ELF-1 (cell line): ENCODE measurements at regions not wholly inside any gene's neighbourhood (a gene's known extent, or its start where the extent isn't known, plus 50 kb on each side); places are given as distances from the start of the nearest gene placed in this dataset.

Experiments
- DNase-seq: peaks from one replicate; pipeline ENCODE4 v3.0.0-alpha.2; 2016; ENCODE audit warnings: low read depth, low spot score

DNA sequence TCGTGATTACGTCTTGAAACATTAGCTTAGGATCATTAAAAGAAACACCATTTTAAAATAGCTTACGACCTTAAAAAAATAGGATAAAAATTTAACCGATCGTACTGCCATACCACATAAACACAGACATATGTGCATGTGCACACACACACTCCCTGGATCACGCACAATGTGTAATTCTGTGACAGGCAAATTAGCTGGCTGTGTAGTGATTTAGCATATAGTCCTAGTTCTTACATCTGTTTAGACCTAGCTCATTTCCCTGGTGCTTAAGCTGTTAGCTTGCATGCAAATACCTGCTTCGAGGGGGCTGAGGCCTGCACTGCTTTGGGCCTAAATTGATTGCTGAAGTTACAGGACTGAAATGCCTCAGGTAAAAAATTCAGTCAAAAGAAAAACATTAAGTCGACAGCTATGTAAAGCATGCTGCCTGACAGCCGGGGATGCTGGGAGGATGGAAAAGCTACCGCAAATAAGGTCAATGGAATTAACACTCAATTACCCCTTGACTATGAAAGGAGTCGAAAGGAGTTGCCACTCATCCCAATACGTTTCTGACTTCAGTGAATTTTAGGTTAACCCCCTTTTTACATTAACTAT lies 267.1 kb upstream of the FZD8 start:
- DNase-seq: peak; percentile 81

- no peak for DNase-seq
Measured at GRCh38 chr10:35908451-35908850, 266.4 kb upstream of the FZD8 start.

DNA sequence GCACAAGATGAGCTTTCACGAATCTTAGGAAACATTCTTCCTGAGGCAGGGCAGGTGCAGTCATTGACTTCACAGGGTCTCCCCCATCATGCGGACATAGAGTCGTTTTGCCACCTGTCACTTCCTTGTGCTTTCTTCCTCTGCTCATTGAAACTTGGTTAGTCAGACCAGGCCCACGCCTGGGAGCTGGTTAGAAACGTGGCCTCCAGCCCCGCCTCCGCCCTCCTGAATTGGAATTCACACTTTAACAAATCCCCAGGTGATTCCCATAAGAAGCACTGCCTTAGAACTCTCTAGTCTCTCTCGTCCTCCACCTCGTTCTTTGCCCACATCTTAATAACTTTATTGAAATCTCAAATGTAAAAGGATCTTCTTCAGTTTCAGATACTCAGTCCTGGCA lies 265.5 kb upstream of the FZD8 start:
- DNase-seq: peak; percentile 57

- no peak for DNase-seq
Measured at GRCh38 chr10:35906155-35906554, 264.1 kb upstream of the FZD8 start.

GRCh38 chr10:35903021-35903420 lies 260.9 kb upstream of the FZD8 start:
- DNase-seq: no peak

GRCh38 chr10:35898716-35899440 lies 256.8 kb upstream of the FZD8 start:
- no peak for DNase-seq

GRCh38 chr10:35896001-35896400 lies 253.9 kb upstream of the FZD8 start:
- no peak for DNase-seq

DNA sequence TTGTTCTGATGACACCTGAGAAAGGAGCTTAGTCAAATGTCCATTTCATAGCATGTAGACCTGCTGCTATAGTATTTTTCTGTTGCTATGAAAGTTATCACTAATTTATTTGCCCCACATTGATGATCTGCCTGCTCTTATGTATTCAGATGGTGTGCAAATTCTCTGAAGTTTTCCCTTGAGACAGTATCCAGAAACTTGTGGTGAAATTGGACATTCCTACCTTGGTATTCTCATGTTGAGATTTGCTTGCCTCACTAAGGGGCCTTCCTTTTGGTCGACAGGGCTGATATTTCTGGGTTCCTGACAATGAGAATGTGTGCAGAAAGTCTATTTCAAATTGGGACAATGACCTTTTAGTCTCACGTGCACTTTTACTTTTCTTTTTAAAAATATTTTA lies 253.2 kb upstream of the FZD8 start:
- DNase-seq: no peak

- no peak for DNase-seq
Measured at GRCh38 chr10:35892526-35892925, 250.4 kb upstream of the FZD8 start.

- no peak for DNase-seq
Measured at GRCh38 chr10:35890676-35891495, 248.8 kb upstream of the FZD8 start.

- peak; percentile 53 for DNase-seq
Measured at GRCh38 chr10:35889971-35890675, 248.0 kb upstream of the FZD8 start.

- DNase-seq: no peak
Measured at GRCh38 chr10:35889226-35889625, 247.1 kb upstream of the FZD8 start.

- DNase-seq: no peak
Measured at GRCh38 chr10:35888400-35888799, 246.3 kb upstream of the FZD8 start.

DNA sequence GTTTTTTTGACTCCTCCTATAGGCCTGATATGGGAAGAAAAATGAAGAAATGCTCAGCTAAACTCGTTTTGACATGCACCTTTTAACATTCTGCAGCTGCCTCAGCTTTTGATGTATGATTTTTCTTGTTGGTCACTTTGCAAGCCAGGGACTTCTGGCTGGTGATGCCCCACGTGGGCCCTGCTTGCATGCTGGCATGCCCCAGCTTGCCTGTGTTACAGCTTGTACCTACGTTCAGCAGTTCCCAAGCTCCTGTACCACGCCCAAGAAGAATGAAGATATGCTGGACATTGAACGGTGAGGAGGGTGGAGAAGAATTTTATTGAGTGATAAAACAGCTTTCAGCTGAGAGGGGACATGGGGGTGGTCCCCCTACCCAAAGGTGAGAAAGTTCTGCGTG lies 245.6 kb upstream of the FZD8 start:
- DNase-seq: no peak

DNA sequence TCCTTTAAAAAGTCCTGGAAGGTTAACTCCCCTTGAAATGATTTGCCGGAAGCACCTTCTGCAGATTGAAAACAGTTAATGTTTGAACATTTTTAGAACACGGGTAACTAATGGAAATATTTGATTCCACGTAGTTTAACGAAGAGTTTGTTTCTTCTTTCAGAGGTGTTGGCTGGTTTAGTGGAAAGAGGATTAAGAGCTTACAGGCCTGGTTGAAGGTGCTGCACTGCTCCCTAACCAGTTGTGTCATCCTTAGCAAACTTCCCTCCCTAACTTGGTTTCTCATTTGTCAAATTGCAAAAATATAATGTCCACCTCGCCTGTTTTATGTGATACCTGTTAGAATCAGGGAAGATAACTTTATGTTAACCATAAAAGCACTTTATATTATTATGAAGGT lies 243.0 kb upstream of the FZD8 start:
- DNase-seq: no peak

GRCh38 chr10:35884657-35885071 lies 242.6 kb upstream of the FZD8 start:
- DNase-seq: peak; percentile 71

DNA sequence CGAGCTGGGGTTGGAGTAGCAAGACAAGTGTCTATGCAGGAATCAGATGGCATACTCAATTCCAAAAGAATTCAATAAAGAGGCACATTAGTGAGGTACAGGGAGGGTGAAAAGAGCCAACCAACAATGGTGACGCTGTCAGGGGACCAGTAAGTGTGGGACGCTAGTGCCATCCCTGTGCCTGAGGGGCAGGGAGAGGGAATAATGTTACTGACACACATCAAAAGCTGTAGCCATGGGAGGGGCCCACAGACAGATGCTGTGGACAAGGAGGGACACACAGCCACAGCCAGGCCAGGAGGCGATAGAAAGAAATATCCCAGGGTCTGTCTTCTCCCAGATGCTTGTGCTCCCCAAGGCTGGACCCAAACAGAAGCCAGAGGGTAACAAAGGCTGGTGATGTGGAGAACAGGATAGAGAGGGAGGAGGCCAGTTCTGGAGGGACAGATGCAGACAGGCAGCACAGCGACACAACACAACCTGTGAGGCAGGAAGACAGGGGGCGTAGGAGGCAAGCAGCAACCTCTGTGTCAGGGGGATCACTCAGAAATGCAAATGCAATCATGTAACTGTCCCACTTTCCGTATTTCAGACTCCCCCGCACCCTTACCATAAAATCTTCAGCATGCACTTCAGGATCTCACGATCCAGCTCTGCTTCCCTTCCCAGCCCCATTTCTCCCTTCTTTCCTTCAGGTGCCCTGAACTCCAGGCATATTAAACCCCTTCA lies 240.5 kb upstream of the FZD8 start:
- DNase-seq: peak; percentile 32

GRCh38 chr10:35881320-35881719 lies 239.2 kb upstream of the FZD8 start:
- no peak for DNase-seq

- DNase-seq: peak; percentile 38
Measured at GRCh38 chr10:35876248-35876647, 234.2 kb upstream of the FZD8 start.

GRCh38 chr10:35875016-35875676 lies 233.1 kb upstream of the FZD8 start:
- DNase-seq: peak; percentile 69
